Fibroblast of skin of back (primary cell): ENCODE measurements at regions not wholly inside any gene's neighbourhood (a gene's known extent, or its start where the extent isn't known, plus 50 kb on each side); places are given as distances from the start of the nearest gene placed in this dataset.
A peak's percentile ranks its signal among the peaks of the same experiment; 100 is the strongest.
"Not testable (repeated sequence)": the region's sequence is repeated elsewhere in the genome, so short reads cannot be mapped to it uniquely, and the experiment has no call there.

Experiments
- DNase-seq: peaks from one replicate; pipeline ENCODE4 v3.0.0-alpha.2; 2013

GRCh38 chr6:133055441-133055966, 185.7 kb upstream of the EYA4 start:
- DNase-seq: no peak

- no peak for DNase-seq
Measured at GRCh38 chr6:133057352-133057751, 183.8 kb upstream of the EYA4 start.

GRCh38 chr6:133062077-133062476, 179.1 kb upstream of the EYA4 start:
- DNase-seq: peak; percentile 3

- DNase-seq: no peak
Measured at GRCh38 chr6:133062696-133063306, 178.4 kb upstream of the EYA4 start.

GRCh38 chr6:133067960-133068359, 173.2 kb upstream of the EYA4 start:
- DNase-seq: no peak

DNA sequence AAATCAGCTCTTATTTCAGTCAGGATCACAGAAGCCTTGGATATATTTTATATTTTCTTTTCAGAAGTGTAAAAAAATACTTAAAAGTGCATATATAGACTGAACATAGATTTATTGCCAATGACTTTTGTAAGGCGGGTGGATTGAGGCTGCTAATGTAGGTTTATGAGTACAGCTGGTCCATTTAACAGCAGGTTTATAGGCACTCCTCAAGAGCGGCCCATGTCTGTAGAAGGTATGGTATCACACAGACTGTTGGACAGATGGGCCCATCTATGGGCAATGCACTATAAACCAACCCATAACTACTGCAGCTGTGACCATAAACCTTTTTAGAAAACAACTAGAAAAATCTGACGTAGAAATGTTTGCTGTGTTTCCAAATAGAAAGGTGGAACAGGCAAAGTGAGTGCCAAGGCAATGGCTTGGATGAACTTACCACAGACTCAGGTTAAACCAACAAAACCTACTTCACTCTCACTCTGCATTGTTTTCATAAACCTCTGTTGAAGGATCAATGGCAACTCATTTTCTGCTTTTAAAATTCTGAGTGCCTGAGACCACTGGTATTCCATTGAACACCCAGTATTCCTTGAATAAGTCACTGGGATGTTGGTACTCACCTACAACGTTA, 170.6 kb upstream of the EYA4 start:
- DNase-seq: no peak

DNA sequence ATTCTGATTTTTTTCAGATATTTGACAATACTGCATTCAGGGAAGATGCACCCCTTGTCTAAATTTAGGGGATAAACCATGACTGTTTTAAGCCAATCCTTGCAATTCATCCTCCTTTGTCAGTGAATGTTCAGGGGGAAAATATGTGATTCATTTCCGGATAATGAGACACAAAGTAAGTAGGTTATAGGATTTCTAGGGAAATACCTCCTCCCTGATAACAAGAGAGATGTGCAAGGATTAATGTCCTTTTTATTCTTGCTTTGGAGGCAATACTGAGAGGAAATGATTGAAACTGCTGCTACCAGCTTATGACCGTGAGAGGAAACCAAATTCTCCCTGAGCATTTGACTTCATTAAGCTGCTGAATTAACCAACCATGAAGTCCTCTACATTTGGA, 161.3 kb upstream of the EYA4 start:
- DNase-seq: no peak

DNA sequence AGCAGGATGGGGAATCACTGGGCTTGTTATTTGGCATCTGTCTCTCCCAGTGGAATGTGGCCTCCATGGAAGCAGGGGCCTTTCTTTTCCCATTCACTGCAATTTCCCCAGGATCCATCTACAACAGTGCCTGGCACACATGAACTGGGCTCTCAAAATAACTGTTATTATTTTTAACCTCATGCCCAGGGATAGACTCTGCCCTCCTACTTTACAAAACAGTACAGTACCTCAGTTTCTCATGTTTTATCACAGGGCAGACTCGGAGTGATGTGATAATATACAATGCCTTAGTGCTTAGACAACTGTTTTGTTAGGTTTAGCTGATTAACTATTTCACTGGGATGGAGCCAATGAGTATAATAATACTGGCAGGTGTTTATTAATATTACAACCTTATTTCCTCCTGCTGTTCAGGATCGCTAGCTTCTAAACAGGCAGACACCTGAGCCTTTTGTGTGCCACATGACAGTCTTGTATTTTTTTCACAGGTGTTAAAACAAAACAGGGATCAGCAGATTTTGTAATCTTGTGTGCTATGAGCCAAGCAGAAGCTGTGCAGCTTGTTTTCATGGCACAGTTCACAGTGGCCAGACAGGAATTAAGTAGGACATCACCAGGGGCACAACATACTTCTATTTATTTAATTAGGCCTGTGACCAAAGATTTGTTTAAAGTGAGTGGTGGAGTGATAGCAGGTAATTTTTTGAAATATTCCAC, 157.7 kb upstream of the EYA4 start:
- DNase-seq: no peak

DNA sequence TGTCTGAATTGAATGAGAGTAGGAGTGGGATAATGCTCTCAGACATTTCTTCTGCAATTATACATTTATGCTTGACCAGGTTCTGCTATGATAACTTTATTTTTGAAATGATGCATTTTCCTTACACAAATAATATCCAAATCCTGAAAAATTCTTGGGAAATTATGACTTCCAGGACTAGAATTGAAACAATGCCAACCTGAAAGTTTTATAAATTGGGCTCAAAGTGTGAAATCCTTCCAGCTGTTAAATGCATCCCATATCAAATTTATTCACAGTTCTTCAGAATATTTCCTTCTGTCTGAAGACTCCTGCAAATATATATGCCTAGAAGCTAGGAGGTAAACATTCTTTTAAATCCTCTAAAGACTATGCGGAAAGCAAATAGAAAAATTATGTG, 155.7 kb upstream of the EYA4 start:
- DNase-seq: no peak

- DNase-seq: no peak
Measured at GRCh38 chr6:133085896-133086295, 155.3 kb upstream of the EYA4 start.

- DNase-seq: no peak
Measured at GRCh38 chr6:133088931-133089695, 152.0 kb upstream of the EYA4 start.

- DNase-seq: no peak
Measured at GRCh38 chr6:133092199-133092598, 149.0 kb upstream of the EYA4 start.

DNA sequence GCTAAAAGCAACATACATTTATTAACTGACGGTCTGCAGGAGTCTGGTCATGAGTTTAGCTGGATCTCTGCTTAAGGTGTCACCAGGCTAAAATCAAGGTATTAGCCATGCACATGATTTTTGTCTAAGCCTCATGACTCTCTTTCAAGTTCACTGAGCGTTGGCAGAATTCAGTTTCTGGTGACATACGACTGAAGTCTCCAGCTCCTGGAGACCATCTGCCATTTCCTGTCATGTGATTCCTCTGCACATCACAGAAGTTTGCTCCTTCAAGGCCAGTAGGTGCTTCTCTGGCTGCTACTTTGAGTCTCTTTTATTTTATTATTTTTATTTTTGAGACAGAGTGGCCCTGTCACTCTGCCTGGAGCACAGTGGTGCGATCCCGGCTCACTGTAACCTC, 148.4 kb upstream of the EYA4 start:
- no peak for DNase-seq

- DNase-seq: not testable (repeated sequence)
Measured at GRCh38 chr6:133093211-133093610, 147.9 kb upstream of the EYA4 start.

DNA sequence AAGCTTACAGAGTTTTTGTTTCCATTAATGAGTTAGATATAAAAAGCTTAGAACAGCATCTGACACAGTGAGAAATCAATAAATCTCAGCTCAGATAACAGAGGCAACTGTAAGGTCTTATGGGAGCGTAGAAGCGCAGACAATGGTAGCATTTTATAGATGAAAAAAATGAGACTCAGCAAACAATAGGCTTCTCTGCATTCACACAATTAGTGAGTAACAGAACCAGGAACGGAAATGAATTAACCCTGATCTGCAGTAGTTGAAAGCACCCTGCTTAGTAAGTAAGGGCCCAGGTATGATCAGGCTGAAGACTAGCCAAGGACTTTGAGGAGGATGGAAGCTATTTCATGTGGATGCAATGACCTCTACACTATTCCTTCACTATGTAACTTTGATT, 147.2 kb upstream of the EYA4 start:
- DNase-seq: no peak

DNA sequence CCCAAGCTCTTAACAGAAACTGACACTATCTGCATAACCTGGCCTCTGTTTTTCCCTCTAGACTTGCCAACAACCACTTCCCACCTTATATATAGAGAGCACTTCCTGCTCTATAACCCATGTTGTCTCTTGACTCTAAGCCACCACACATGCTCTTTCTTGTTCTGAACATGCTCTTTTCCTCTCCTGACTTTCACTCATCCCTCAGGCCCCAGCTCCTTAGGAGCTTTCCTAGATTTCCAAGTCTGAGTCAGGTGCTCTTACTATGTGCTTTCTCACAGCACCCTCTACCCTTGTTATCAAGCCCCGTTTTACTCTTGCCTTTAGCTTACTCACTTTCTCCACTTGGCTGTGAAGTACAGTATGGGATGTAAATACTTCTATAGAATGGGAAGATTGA, 143.9 kb upstream of the EYA4 start:
- no peak for DNase-seq

- peak; percentile 61 for DNase-seq
Measured at GRCh38 chr6:133099573-133099972, 141.6 kb upstream of the EYA4 start.

DNA sequence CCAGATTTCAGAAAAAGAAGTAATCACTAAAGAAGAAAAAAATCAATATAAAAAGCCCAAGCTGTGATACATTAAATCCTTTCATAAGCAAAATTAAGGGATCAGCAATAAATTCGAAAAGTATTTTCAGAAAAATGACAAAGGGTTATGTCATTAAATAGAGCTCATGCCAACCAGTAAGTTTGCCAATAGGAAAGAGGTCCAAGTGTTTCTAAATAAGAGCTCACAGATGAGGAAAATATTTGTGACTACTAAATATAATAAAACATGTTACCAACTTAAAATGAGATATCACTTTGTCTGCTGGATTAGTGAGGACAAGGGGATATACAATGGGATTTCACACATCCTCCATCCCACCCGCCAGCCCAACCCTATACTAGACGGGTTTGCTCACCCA, 140.3 kb upstream of the EYA4 start:
- no peak for DNase-seq

GRCh38 chr6:133101790-133102189, 139.4 kb upstream of the EYA4 start:
- DNase-seq: no peak

- no peak for DNase-seq
Measured at GRCh38 chr6:133106934-133107333, 134.2 kb upstream of the EYA4 start.

GRCh38 chr6:133108419-133108818, 132.7 kb upstream of the EYA4 start:
- no peak for DNase-seq

DNA sequence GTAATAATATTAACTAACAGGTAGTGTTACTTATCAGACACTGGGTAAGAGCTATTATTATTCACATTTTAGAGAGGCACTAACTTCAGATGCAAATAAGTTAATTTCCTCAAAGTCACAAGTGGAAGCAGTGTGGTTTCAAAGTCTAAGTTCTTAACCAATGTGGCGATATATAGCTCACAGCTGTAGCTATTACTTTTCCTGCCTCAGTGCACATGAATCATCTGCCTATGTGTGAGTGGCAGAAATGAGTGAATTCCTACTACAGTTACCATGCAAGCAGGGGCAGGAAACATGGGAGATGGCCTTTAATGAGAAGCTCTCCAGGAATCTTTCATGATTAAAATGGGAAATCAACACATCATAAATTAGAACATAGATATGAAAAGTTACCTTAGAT, 126.2 kb upstream of the EYA4 start:
- no peak for DNase-seq

GRCh38 chr6:133115946-133116345, 125.2 kb upstream of the EYA4 start:
- DNase-seq: no peak
